OCI-LY1 (cell line): ENCODE measurements at regions not wholly inside any gene's neighbourhood (a gene's known extent, or its start where the extent isn't known, plus 50 kb on each side); places are given as distances from the start of the nearest gene placed in this dataset.
"Not testable (repeated sequence)": the region's sequence is repeated elsewhere in the genome, so short reads cannot be mapped to it uniquely, and the experiment has no call there.

Experiments used
- H2AFZ ChIP-seq: fragments of 200-600 bp; sonication (generic), shearing (Covaris generic); 2 replicates; pipeline ENCODE4 v1.6.0; 2014; ENCODE audit warnings: antibody characterized with exemption, mild to moderate bottlenecking, low read length
- H3F3A ChIP-seq: fragments of 200-600 bp; sonication (generic), shearing (Covaris generic); 2 replicates; pipeline ENCODE4 v1.6.0; 2014; ENCODE audit warnings: mild to moderate bottlenecking, antibody characterized with exemption, low read length, moderate library complexity; ENCODE audit not compliant: insufficient read depth
- H3K27ac ChIP-seq: fragments of 200-600 bp; sonication (generic); 2 replicates; pipeline ENCODE4 v1.5.1; 2014; ENCODE audit warnings: low read length, mixed run types, mild to moderate bottlenecking, low read depth; ENCODE audit not compliant: poor library complexity, severe bottlenecking
- H3K27me3 ChIP-seq: fragments of 200-600 bp; sonication (generic); 2 replicates; pipeline ENCODE4 v1.6.0; 2014; ENCODE audit warnings: antibody characterized with exemption, mild to moderate bottlenecking, low read length, moderate library complexity; ENCODE audit not compliant: insufficient read depth
- H3K36me3 ChIP-seq: fragments of 200-600 bp; sonication (generic); 2 replicates; pipeline ENCODE4 v1.6.1; 2014; ENCODE audit warnings: mild to moderate bottlenecking, antibody characterized with exemption, low read length, moderate library complexity, mixed read lengths; ENCODE audit not compliant: insufficient read depth
- H3K4me1 ChIP-seq: fragments of 200-600 bp; sonication (generic); 2 replicates; pipeline ENCODE4 v1.5.1; 2014; ENCODE audit warnings: mild to moderate bottlenecking, low read length, moderate library complexity; ENCODE audit not compliant: insufficient read depth, severe bottlenecking
- H3K4me2 ChIP-seq: fragments of 200-600 bp; sonication (generic), shearing (Covaris generic); 2 replicates; pipeline ENCODE4 v1.6.1; 2014; ENCODE audit warnings: low read length
- H3K4me3 ChIP-seq: fragments of 200-600 bp; sonication (generic); 2 replicates; pipeline ENCODE4 v1.5.1; 2014; ENCODE audit warnings: low read length, low read depth, mild to moderate bottlenecking, mixed read lengths; ENCODE audit not compliant: poor library complexity, severe bottlenecking
- H3K79me2 ChIP-seq: fragments of 200-600 bp; shearing (Covaris generic); 2 replicates; pipeline ENCODE4 v1.6.1; 2016; ENCODE audit warnings: mixed run types, low read length, mixed read lengths; ENCODE audit not compliant: insufficient read depth
- H3K9ac ChIP-seq: fragments of 200-600 bp; sonication (generic), shearing (Covaris generic); 2 replicates; pipeline ENCODE4 v1.6.1; 2014; ENCODE audit warnings: mild to moderate bottlenecking, low read length, mixed read lengths
- H3K9me2 ChIP-seq: fragments of 200-600 bp; sonication (generic), shearing (Covaris generic); 2 replicates; pipeline ENCODE4 v1.6.1; 2014; ENCODE audit warnings: low read depth, mild to moderate bottlenecking, low read length, mixed read lengths
- H3K9me3 ChIP-seq: fragments of 200-600 bp; shearing (Covaris generic); 2 replicates; pipeline ENCODE4 v1.6.1; 2014; ENCODE audit warnings: low read length, mixed read lengths
- H4K20me1 ChIP-seq: fragments of 200-600 bp; sonication (generic), shearing (Covaris generic); 2 replicates; pipeline ENCODE4 v1.6.0; 2016; ENCODE audit warnings: mild to moderate bottlenecking, low read length; ENCODE audit not compliant: insufficient read depth
- EZH2 ChIP-seq: fragments of 200-600 bp; sonication (generic), shearing (Covaris generic); IDR thresholded peaks from 2 replicates; pipeline ENCODE4 v1.8.0; 2017; ENCODE audit warnings: borderline replicate concordance, mixed run types, mild to moderate bottlenecking, antibody characterized with exemption, low read length, moderate library complexity, mixed read lengths
- TF ChIP-seq, protein P1 (sequence below): fragments of 200-600 bp; sonication (generic), shearing (Covaris generic); IDR thresholded peaks from 2 replicates; pipeline ENCODE4 v1.5.1; 2017; ENCODE audit warnings: mild to moderate bottlenecking, antibody characterized with exemption, low read length, moderate library complexity, mixed read lengths

DNA sequence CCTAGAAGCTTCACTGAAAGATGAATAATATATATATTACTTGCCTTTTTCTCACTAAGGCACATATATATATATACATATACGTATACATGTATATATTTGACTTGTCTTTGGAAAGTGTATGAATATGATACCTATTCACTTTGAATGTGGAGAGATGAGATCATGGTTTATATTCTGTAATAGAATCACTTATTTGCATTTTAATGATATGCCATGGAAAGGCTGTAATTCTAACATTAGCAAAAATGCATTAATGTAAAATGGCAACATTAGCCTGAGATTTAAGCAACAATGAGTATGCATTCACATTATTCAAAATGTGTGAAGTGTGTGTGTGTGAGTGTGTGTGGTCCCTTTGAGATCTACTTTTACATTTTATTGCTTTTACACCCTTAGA lies 54.5 kb upstream of the PRKD1 start:
- H3K9me2 ChIP-seq: no peaks in the 10 kb centered on the region
- no peak overlapping the region for H3K9ac ChIP-seq
- H4K20me1 ChIP-seq: no peaks in the 10 kb centered on the region
- no peaks in the 10 kb centered on the region for H3K27me3 ChIP-seq
- no peaks in the 10 kb centered on the region for H3K9me3 ChIP-seq
- H2AFZ ChIP-seq: no peak overlapping the region
- no peak overlapping the region for H3K4me2 ChIP-seq
- no peak overlapping the region for H3K4me3 ChIP-seq
- TF ChIP-seq, protein P1, sequence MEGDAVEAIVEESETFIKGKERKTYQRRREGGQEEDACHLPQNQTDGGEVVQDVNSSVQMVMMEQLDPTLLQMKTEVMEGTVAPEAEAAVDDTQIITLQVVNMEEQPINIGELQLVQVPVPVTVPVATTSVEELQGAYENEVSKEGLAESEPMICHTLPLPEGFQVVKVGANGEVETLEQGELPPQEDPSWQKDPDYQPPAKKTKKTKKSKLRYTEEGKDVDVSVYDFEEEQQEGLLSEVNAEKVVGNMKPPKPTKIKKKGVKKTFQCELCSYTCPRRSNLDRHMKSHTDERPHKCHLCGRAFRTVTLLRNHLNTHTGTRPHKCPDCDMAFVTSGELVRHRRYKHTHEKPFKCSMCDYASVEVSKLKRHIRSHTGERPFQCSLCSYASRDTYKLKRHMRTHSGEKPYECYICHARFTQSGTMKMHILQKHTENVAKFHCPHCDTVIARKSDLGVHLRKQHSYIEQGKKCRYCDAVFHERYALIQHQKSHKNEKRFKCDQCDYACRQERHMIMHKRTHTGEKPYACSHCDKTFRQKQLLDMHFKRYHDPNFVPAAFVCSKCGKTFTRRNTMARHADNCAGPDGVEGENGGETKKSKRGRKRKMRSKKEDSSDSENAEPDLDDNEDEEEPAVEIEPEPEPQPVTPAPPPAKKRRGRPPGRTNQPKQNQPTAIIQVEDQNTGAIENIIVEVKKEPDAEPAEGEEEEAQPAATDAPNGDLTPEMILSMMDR: no peak
- TF ChIP-seq EZH2: no peak
- no peaks in the 10 kb centered on the region for H3F3A ChIP-seq
- no peaks in the 10 kb centered on the region for H3K4me1 ChIP-seq
- H3K36me3 ChIP-seq: no peaks in the 10 kb centered on the region
- no peak overlapping the region for H3K27ac ChIP-seq
- H3K79me2 ChIP-seq: no peaks in the 10 kb centered on the region

DNA sequence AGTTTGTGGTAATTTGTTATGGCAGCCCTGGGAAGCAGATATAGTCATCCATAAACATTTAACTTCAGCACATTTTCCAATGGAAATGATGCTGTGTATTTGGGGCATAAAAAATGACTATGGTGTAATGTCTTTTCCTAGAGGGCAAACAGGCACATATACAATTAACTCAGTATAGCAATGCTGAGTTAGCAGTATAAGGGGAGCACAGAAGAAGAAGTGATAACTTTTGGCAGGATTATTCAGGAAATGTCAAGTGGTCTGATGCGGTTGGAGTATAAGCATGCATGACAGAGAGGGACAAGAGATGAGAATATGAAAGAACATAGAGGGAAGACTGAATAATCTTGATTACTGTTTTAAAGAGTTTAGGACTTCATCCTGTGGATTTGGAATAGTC lies 55.3 kb upstream of the PRKD1 start:
- Histone ChIP-seq H3K79me2 (no peaks in the 10 kb centered on the region), H3K9me3 (no peaks in the 10 kb centered on the region), H3K36me3 (no peaks in the 10 kb centered on the region), H3K27ac (no peak overlapping the region), H2AFZ (no peak overlapping the region), H3K27me3 (no peaks in the 10 kb centered on the region), H3K4me3 (no peak overlapping the region), H3F3A (no peaks in the 10 kb centered on the region), H4K20me1 (no peaks in the 10 kb centered on the region), H3K4me1 (no peaks in the 10 kb centered on the region), H3K9me2 (no peaks in the 10 kb centered on the region), H3K4me2 (no peak overlapping the region), H3K9ac (no peak overlapping the region)
- TF ChIP-seq, protein P1: no peak
- TF ChIP-seq EZH2: no peak

DNA sequence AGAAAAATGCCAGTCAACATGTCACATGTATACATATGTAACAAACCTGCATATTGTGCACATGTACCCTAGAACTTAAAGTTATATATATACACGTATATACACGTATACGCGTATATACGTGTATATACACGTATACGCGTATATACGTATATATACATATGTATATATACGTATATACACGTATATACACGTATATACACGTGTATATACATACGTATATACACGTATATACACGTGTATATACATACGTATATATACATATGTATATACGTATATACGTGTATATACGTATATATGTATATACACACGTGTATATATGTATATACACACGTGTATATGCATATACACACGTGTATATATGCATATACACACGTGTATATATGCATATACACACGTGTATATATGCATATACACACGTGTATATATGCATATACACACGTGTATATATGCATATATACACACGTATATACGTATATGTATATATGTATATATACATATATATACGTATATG lies 62.8 kb upstream of the PRKD1 start:
- not testable (repeated sequence) for H3K27ac ChIP-seq

DNA sequence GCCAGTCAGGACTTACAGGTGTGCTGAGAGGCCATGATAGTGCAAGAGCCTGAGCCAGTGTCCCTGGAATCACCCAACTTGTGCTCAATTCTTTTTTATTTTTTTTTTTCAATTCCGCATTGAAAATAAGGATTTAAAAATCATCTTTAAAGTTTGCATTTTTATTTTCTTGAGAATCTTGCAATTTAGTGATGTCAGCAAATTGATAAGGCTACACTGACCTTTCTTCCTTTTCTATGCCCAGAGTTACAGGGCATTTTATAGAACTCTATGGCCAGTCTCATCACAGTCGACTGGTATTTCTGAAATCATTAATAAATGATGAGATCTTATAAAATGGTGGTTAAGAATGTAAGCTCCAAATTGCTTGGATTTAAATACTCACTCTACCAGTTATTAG lies 63.3 kb upstream of the PRKD1 start:
- Histone ChIP-seq H3K9me3 (no peaks in the 10 kb centered on the region), H3K4me1 (no peaks in the 10 kb centered on the region), H3K27me3 (no peaks in the 10 kb centered on the region), H4K20me1 (no peaks in the 10 kb centered on the region), H3K4me2 (no peak overlapping the region), H3F3A (no peaks in the 10 kb centered on the region), H3K36me3 (no peaks in the 10 kb centered on the region), H3K27ac (no peak overlapping the region), H3K9ac (no peak overlapping the region), H3K9me2 (no peaks in the 10 kb centered on the region), H3K4me3 (no peak overlapping the region), H3K79me2 (no peaks in the 10 kb centered on the region), H2AFZ (no peak overlapping the region)
- TF ChIP-seq, protein P1: no peak
- no peak for TF ChIP-seq EZH2

More for the DNA sequence above, 62.8 kb upstream of the PRKD1 start:
- not testable (repeated sequence) for H3K36me3 ChIP-seq, H3K9ac ChIP-seq, H2AFZ ChIP-seq, H3F3A ChIP-seq, H3K4me1 ChIP-seq, H3K79me2 ChIP-seq, H3K4me2 ChIP-seq, H4K20me1 ChIP-seq, H3K27me3 ChIP-seq, H3K4me3 ChIP-seq, H3K9me2 ChIP-seq, H3K9me3 ChIP-seq
